Neural progenitor cell (in vitro differentiated cells): ENCODE measurements at regions not wholly inside any gene's neighbourhood (a gene's known extent, or its start where the extent isn't known, plus 50 kb on each side); places are given as distances from the start of the nearest gene placed in this dataset.

Experiments used
- CTCF ChIP-seq: fragments of 200-600 bp; sonication (generic); IDR thresholded peaks from 2 replicates; pipeline ENCODE4 v1.5.1; 2017; ENCODE audit warnings: antibody characterized with exemption, mild to moderate bottlenecking
- EZH2 ChIP-seq: fragments of 200-600 bp; sonication (generic); IDR thresholded peaks from 2 replicates; pipeline ENCODE4 v1.6.1; 2017; ENCODE audit warnings: antibody characterized with exemption, mild to moderate bottlenecking, moderate library complexity
- EZH2phosphoT487 ChIP-seq: fragments of 200-600 bp; sonication (generic); IDR thresholded peaks from 2 replicates; pipeline ENCODE4 v1.6.1; 2017; ENCODE audit warnings: antibody characterized with exemption

GRCh38 chr1:168966636-168967035 lies 139.9 kb upstream of the ATP1B1 start:
- TF ChIP-seq EZH2: no peak
- TF ChIP-seq CTCF: no peak
- no peak for TF ChIP-seq EZH2phosphoT487
